Prostate gland (tissue), 2 donors: ENCODE measurements at regions not wholly inside any gene's neighbourhood (a gene's known extent, or its start where the extent isn't known, plus 50 kb on each side); places are given as distances from the start of the nearest gene placed in this dataset.
"Not testable (repeated sequence)": the region's sequence is repeated elsewhere in the genome, so short reads cannot be mapped to it uniquely, and the experiment has no call there.

Source experiments
- DNase-seq: peaks from one replicate; pipeline ENCODE4 v3.0.0-alpha.2; 2019; ENCODE audit warnings: low spot score
- H3K27ac ChIP-seq, 2 donors: fragments of 200-600 bp; sonication (generic); 2 replicates each; pipeline ENCODE4 v1.5.1; 2017 to 2019
- H3K27me3 ChIP-seq: fragments of 200-600 bp; sonication (generic); replicated peaks from 2 replicates; pipeline ENCODE4 v1.5.1; 2019; ENCODE audit not compliant: insufficient read depth
- H3K36me3 ChIP-seq, 2 donors: fragments of 200-600 bp; sonication (generic); 1 replicate in 1 of 2; 2 replicates in 1 of 2; pipeline versions ENCODE4 v1.5.1 to v1.8.1; 2017 to 2019
- H3K4me1 ChIP-seq: fragments of 200-600 bp; sonication (generic); replicated peaks from 2 replicates; pipeline ENCODE4 v1.5.1; 2019
- H3K4me3 ChIP-seq, 2 donors: fragments of 200-600 bp; sonication (generic); 2 replicates each; pipeline ENCODE4 v1.5.1; 2017 to 2019
- H3K9me3 ChIP-seq: fragments of 200-600 bp; sonication (generic); 2 replicates; pipeline ENCODE4 v1.5.1; 2017
- CTCF ChIP-seq, 4 experiments: fragments of 200-600 bp in 2 of 4; fragments of 450-650 bp in 2 of 4; sonication (generic) in 2 of 4; IDR thresholded peaks; 1 replicate in 3 of 4; 2 replicates in 1 of 4; pipeline ENCODE4 v1.5.1; 2016 to 2019; ENCODE audit warnings: antibody characterized with exemption in 4 of 4, mild to moderate bottlenecking in 2 of 4, moderate library complexity in 2 of 4
- POLR2A ChIP-seq: fragments of 450-650 bp; IDR thresholded peaks from one replicate; pipeline ENCODE4 v1.6.1; 2016; ENCODE audit warnings: antibody characterized with exemption, mild to moderate bottlenecking
- POLR2AphosphoS5 ChIP-seq: sonication (generic); formaldehyde crosslinking; IDR thresholded peaks from one replicate; pipeline ENCODE4 v1.6.1; 2017; ENCODE audit warnings: antibody characterized with exemption
- whole genome bisulfite sequencing: methylation state at CpG from one replicate; pipeline ENCODE4 v1.1.5; 2018; 5-methylcytosine and 5-hydroxymethylcytosine counted together
- intact Hi-C: fragments of 100-400 bp; cut with DNase I; formaldehyde crosslinking; loops from one replicate; pipeline ENCODE4 v1.14.2; 2022

GRCh38 chr3:169009453-169009852 lies 654.1 kb downstream of the MECOM start:
- intact Hi-C loops = no loop called here
- TF ChIP-seq CTCF (IDR thresholded peaks at IDR 0.05) (no peak), POLR2AphosphoS5 (no peak)
- no peaks in the 10 kb centered on the region for H3K27me3 ChIP-seq
- no peak overlapping the region for H3K27ac ChIP-seq
- no peaks in the 10 kb centered on the region for H3K9me3 ChIP-seq
- no peak for DNase-seq
- no peaks in the 10 kb centered on the region for H3K4me1 ChIP-seq
- H3K36me3 ChIP-seq = no peaks in the 10 kb centered on the region
- no peak overlapping the region for H3K4me3 ChIP-seq

GRCh38 chr3:169008776-169009358 lies 654.6 kb downstream of the MECOM start:
- Histone ChIP-seq H3K27ac (no peak overlapping the region), H3K36me3 (no peaks in the 10 kb centered on the region), H3K4me3 (no peak overlapping the region), H3K9me3 (no peaks in the 10 kb centered on the region), H3K27me3 (no peaks in the 10 kb centered on the region), H3K4me1 (no peaks in the 10 kb centered on the region)
- no peak for TF ChIP-seq CTCF (IDR thresholded peaks at IDR 0.05)
- TF ChIP-seq POLR2A = no peak
- no peak for TF ChIP-seq POLR2AphosphoS5
- intact Hi-C loops = no loop called here
- WGBS = 41% methylated on average over 2 of the region's 2 CpGs
- no peak for DNase-seq

- H3K27ac ChIP-seq = no peak overlapping the region
- no peaks in the 10 kb centered on the region for H3K4me1 ChIP-seq
- H3K27me3 ChIP-seq = no peaks in the 10 kb centered on the region
- TF ChIP-seq CTCF (IDR thresholded peaks at IDR 0.05) (no peak), POLR2A (no peak), POLR2AphosphoS5 (no peak)
- no peak for DNase-seq
- no peaks in the 10 kb centered on the region for H3K9me3 ChIP-seq
- WGBS = 84% methylated on average over 2 of the region's 2 CpGs
- no peak overlapping the region for H3K4me3 ChIP-seq
- intact Hi-C loops = no loop called here
- no peaks in the 10 kb centered on the region for H3K36me3 ChIP-seq
These were observed 656.4 kb downstream of the MECOM start for GRCh38 chr3:169007145-169007544.

- 96% methylated on average over 3 of the region's 5 CpGs for WGBS
- H3K27ac ChIP-seq, H3K4me3 ChIP-seq, intact Hi-C loops, H3K4me1 ChIP-seq, H3K36me3 ChIP-seq, H3K27me3 ChIP-seq, H3K9me3 ChIP-seq, DNase-seq: not testable (repeated sequence)
These were observed 657.1 kb downstream of the MECOM start for GRCh38 chr3:169006398-169006797.

- intact Hi-C loops = no loop called here
- Histone ChIP-seq H3K9me3 (no peaks in the 10 kb centered on the region), H3K36me3 (no peaks in the 10 kb centered on the region), H3K4me3 (no peak overlapping the region), H3K27me3 (no peaks in the 10 kb centered on the region), H3K27ac (no peak overlapping the region), H3K4me1 (no peaks in the 10 kb centered on the region)
- DNase-seq = no peak
- TF ChIP-seq POLR2AphosphoS5 = no peak
- TF ChIP-seq POLR2A = no peak
- TF ChIP-seq CTCF (IDR thresholded peaks at IDR 0.05) = no peak
These were observed 660.8 kb downstream of the MECOM start for GRCh38 chr3:169002689-169003088.
